ENCODE measurements at regions not wholly inside any gene's neighbourhood (a gene's known extent, or its start where the extent isn't known, plus 50 kb on each side); places are given as distances from the start of the nearest gene placed in this dataset.
"Not testable (repeated sequence)": the region's sequence is repeated elsewhere in the genome, so short reads cannot be mapped to it uniquely, and the experiment has no call there.

GRCh38 chr6:126195625-126196236, 144.2 kb upstream of the CENPW start:
- intact Hi-C loops (cut with DNase I): no loop called here
- DNase-seq (ENCODE audit: low spot score): no peak
- no peak for ATAC-seq

- intact Hi-C loops (cut with DNase I): no loop called here
These were observed 141.3 kb upstream of the CENPW start for GRCh38 chr6:126198631-126199030.

GRCh38 chr6:126199466-126199865, 140.4 kb upstream of the CENPW start:
- no peak for DNase-seq (ENCODE audit: low spot score)
- ATAC-seq: no peak
- intact Hi-C loops (cut with DNase I): no loop called here

More at GRCh38 chr6:126198631-126199030, 141.3 kb upstream of the CENPW start:
- DNase-seq (ENCODE audit: low spot score): no peak
- no peak for ATAC-seq

- no peak for ATAC-seq
- intact Hi-C loops (cut with DNase I): no loop called here
- DNase-seq (ENCODE audit: low spot score): no peak
These were observed 137.2 kb upstream of the CENPW start for GRCh38 chr6:126202707-126203106.

GRCh38 chr6:126204126-126204525, 135.8 kb upstream of the CENPW start:
- intact Hi-C loops (cut with DNase I): no loop called here
- ATAC-seq (no peak), DNase-seq (ENCODE audit: low spot score) (no peak)

GRCh38 chr6:126204598-126204997, 135.3 kb upstream of the CENPW start:
- intact Hi-C loops (cut with DNase I): no loop called here

GRCh38 chr6:126206504-126207246, 133.2 kb upstream of the CENPW start:
- DNase-seq (ENCODE audit: low spot score): no peak
- ATAC-seq: no peak
- intact Hi-C loops (cut with DNase I): no loop called here

More at GRCh38 chr6:126204598-126204997, 135.3 kb upstream of the CENPW start:
- no peak for DNase-seq (ENCODE audit: low spot score)
- ATAC-seq: no peak

GRCh38 chr6:126210398-126211075, 129.4 kb upstream of the CENPW start:
- intact Hi-C loops (cut with DNase I): no loop called here
- no peak for ATAC-seq

GRCh38 chr6:126217497-126217896, 122.4 kb upstream of the CENPW start:
- intact Hi-C loops (cut with DNase I): no loop called here
- ATAC-seq (no peak), DNase-seq (ENCODE audit: low spot score) (no peak)

More at GRCh38 chr6:126210398-126211075, 129.4 kb upstream of the CENPW start:
- DNase-seq (ENCODE audit: low spot score): no peak

- intact Hi-C loops (cut with DNase I); ATAC-seq; DNase-seq (ENCODE audit: low spot score): not testable (repeated sequence)
These were observed 119.0 kb upstream of the CENPW start for GRCh38 chr6:126220901-126221300.

GRCh38 chr6:126227833-126228702, 111.8 kb upstream of the CENPW start:
- intact Hi-C loops (cut with DNase I): no loop called here
- no peak for ATAC-seq
- no peak for DNase-seq (ENCODE audit: low spot score)

GRCh38 chr6:126232671-126233070, 107.2 kb upstream of the CENPW start:
- intact Hi-C loops (cut with DNase I): no loop called here
- ATAC-seq (no peak), DNase-seq (ENCODE audit: low spot score) (no peak)

GRCh38 chr6:126233192-126233591, 106.7 kb upstream of the CENPW start:
- intact Hi-C loops (cut with DNase I): no loop called here
- no peak for DNase-seq (ENCODE audit: low spot score)
- ATAC-seq: no peak

GRCh38 chr6:126235363-126235762, 104.6 kb upstream of the CENPW start:
- intact Hi-C loops (cut with DNase I): no loop called here
- no peak for DNase-seq (ENCODE audit: low spot score)
- ATAC-seq: no peak

- intact Hi-C loops (cut with DNase I): no loop called here
- ATAC-seq (no peak), DNase-seq (ENCODE audit: low spot score) (no peak)
These were observed 94.8 kb upstream of the CENPW start for GRCh38 chr6:126245077-126245476.

GRCh38 chr6:126252154-126252553, 87.8 kb upstream of the CENPW start:
- ATAC-seq (no peak), DNase-seq (ENCODE audit: low spot score) (no peak)

GRCh38 chr6:126253431-126253830, 86.5 kb upstream of the CENPW start:
- ATAC-seq: no peak

More at GRCh38 chr6:126252154-126252553, 87.8 kb upstream of the CENPW start:
- intact Hi-C loops (cut with DNase I): no loop called here

GRCh38 chr6:126258150-126258549, 81.8 kb upstream of the CENPW start:
- intact Hi-C loops (cut with DNase I): no loop called here
- DNase-seq (ENCODE audit: low spot score) (no peak), ATAC-seq (no peak)

More at GRCh38 chr6:126253431-126253830, 86.5 kb upstream of the CENPW start:
- DNase-seq (ENCODE audit: low spot score): no peak
- intact Hi-C loops (cut with DNase I): no loop called here

- ATAC-seq (no peak), DNase-seq (ENCODE audit: low spot score) (no peak)
- intact Hi-C loops (cut with DNase I): no loop called here
These were observed 78.0 kb upstream of the CENPW start for GRCh38 chr6:126261792-126262421.

Data from sciatic nerve (tissue), 2 donors.